ENCODE measurements at regions not wholly inside any gene's neighbourhood (a gene's known extent, or its start where the extent isn't known, plus 50 kb on each side); places are given as distances from the start of the nearest gene placed in this dataset.

- TF ChIP-seq CTCF (IDR thresholded peaks at IDR 0.05; ENCODE audit: low read depth, low read length), result no peak
- TF ChIP-seq POLR2A (IDR thresholded peaks at IDR 0.05; ENCODE audit: extremely low read depth, insufficient read length), result no peak
- TF ChIP-seq MAX (IDR thresholded peaks at IDR 0.05; ENCODE audit: low read depth, low read length), result no peak
- TF ChIP-seq MYC (IDR thresholded peaks at IDR 0.05; ENCODE audit: low read depth, low read length), result no peak
Observed at GRCh38 chr15:25993506-25993905, 130.4 kb upstream of the ATP10A start.
